GM12865 (cell line): ENCODE measurements at regions not wholly inside any gene's neighbourhood (a gene's known extent, or its start where the extent isn't known, plus 50 kb on each side); places are given as distances from the start of the nearest gene placed in this dataset.
"Not testable (repeated sequence)": the region's sequence is repeated elsewhere in the genome, so short reads cannot be mapped to it uniquely, and the experiment has no call there.

Experiments used
- DNase-seq: peaks from one replicate; pipeline ENCODE4 v3.0.0; 2010; ENCODE audit warnings: low read depth
- H3K4me3 ChIP-seq: 2 replicates; pipeline ENCODE4 v1.5.1; 2011; ENCODE audit warnings: mild to moderate bottlenecking, low read depth, low read length, control low read depth
- TF ChIP-seq, protein P1 (sequence below): IDR thresholded peaks from 2 replicates; pipeline ENCODE4 v1.5.1; 2011; ENCODE audit warnings: low read length, control low read depth, low read depth, inconsistent platforms; ENCODE audit not compliant: insufficient read depth; ENCODE audit errors: missing control alignments

DNA sequence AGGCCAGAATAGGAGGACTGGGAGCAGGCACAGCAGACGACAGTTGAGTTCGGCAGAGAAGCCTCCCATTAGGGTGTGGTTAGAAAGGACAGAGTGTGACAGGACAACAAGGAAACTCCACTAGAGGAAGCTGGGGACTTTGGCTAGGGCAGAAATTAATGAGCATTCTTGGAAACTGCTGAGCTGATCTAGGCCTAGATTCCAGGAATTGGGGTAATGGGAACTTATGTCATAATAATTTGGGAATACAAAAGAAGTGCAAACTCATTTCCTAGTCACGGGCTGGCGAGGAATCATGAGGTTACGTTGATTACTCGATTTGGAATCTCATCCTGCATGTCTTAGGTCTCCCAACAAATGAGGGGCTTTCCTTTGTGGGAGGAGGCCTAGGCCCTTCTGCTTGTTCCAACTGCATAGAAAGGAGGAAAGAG is 144.6 kb upstream of the RPS23 start:
- DNase-seq: no peak
- H3K4me3 ChIP-seq: no peak overlapping the region
- TF ChIP-seq, protein P1, sequence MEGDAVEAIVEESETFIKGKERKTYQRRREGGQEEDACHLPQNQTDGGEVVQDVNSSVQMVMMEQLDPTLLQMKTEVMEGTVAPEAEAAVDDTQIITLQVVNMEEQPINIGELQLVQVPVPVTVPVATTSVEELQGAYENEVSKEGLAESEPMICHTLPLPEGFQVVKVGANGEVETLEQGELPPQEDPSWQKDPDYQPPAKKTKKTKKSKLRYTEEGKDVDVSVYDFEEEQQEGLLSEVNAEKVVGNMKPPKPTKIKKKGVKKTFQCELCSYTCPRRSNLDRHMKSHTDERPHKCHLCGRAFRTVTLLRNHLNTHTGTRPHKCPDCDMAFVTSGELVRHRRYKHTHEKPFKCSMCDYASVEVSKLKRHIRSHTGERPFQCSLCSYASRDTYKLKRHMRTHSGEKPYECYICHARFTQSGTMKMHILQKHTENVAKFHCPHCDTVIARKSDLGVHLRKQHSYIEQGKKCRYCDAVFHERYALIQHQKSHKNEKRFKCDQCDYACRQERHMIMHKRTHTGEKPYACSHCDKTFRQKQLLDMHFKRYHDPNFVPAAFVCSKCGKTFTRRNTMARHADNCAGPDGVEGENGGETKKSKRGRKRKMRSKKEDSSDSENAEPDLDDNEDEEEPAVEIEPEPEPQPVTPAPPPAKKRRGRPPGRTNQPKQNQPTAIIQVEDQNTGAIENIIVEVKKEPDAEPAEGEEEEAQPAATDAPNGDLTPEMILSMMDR: no peak

- TF ChIP-seq, protein P1: no peak
- no peak overlapping the region for H3K4me3 ChIP-seq
- DNase-seq: no peak
Observed at GRCh38 chr5:82422001-82422740, 144.0 kb upstream of the RPS23 start.

DNA sequence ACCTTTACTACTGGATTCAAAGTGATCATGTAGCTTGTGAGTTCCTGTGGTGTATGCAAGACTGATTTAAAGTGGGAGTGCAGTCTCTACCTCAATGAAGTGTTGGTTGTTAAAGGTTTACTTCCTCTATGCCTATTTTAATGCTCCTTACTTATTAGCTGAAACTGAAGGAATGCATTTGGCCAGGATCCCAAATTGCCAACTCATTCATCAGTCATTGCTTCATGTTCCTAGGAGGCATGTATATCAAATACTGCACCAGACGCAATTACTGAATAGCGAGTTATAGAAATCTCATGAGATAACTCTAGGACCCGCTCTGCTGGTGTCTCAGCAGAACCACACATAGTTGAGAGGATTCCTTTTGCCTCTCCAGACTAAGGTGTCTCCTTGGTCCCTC is 143.0 kb upstream of the RPS23 start:
- no peak overlapping the region for H3K4me3 ChIP-seq
- no peak for DNase-seq
- TF ChIP-seq, protein P1: no peak

- H3K4me3 ChIP-seq, DNase-seq: not testable (repeated sequence)
Observed at GRCh38 chr5:82420524-82420923, 142.4 kb upstream of the RPS23 start.

DNA sequence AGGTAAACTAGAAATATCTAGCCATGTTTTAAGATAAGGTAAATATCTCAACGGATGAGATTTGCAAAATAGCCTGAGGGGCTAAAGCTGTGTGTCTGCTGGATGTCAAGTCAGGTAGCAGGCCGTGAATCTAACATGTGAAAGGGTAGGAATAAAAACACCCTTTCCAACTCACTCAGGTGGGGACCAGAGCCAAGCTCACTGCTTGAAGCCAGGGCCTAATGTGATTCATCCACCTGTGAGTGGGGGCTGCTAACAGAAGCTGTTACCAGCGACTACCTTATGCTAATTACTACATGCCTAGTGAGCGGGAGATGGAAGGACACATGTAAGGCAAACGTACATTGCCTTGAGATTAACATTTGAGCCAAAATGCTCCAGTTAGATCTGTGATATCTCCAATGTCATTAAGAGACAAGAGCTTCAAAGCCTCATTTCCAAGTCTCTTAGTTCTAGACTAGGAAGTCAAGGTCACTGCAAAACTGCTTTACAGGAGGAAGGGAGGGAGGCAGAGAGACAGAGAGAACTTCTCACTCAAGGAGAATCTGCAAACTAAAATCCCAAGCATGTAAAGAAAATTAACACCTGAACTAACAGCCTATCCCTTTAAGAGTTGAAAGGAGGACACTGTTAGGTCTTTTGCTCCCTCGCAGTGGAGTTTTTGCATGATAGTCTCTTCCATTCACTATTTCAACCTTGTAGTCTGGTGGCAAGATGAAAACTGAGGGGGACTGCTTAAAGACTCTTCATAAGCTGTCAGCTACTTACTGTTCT is 141.6 kb upstream of the RPS23 start:
- no peak for DNase-seq
- H3K4me3 ChIP-seq: no peak overlapping the region

DNA sequence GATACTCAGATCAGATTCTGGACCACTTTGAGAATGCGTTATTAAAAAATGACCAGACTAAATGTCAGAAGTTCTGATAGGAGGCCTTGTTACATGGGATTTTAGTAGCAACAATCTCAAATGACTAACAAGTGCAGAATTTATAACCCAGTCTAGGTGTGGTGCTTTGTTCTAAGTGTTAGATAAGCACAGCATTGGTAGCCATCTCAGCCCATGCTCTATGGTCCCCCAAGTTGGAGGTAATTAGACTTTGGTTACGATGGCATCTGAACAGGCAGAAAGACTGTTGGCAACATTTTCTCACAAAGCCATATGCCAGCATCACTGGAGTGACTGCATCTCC is 140.4 kb upstream of the RPS23 start:
- TF ChIP-seq, protein P1: no peak
- H3K4me3 ChIP-seq: no peak overlapping the region
- no peak for DNase-seq

More for the DNA sequence above, 141.6 kb upstream of the RPS23 start:
- TF ChIP-seq, protein P1: no peak

DNA sequence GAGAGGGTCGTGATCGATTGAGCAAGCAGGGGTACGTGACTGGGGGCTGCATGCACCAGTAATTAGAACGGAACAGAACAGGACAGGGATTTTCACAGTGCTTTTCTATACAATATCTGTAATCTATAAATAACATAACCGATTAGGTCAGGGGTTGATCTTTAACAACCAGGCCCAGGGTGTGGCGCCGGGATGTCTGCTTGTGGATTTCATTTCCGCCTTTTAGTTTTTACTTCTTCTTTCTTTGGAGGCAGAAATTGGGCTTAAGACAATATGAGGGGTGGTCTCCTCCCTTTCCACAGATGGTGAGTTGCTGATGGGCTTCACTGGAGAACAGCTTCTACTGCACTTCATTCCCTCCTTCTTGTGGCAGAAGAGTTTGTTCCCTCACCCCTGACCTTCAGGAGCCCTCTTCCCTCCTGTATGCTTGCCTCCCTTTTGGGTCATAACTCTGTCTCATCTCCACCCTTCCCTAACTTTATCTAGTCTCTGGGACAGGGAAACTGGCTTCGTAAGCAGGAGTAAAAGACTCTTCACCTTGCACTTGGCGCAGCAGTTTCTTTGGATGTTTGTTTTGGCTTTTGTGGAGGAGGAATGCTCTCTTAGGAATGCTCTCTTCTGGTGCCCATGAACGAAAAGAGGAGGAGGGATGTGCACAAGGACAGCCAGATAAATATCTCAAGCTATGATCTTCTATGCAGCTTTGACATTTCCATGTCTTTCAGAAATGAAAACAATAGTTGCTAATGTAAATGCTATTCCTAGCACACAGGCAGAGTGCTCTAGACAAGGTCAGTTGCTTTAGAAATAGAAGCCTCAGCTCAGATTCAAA is 139.8 kb upstream of the RPS23 start:
- no peak overlapping the region for H3K4me3 ChIP-seq
- TF ChIP-seq, protein P1: no peak
- no peak for DNase-seq
